Smooth muscle cell of the brain vasculature (primary cell): ENCODE measurements at regions not wholly inside any gene's neighbourhood (a gene's known extent, or its start where the extent isn't known, plus 50 kb on each side); places are given as distances from the start of the nearest gene placed in this dataset.
"Not testable (repeated sequence)": the region's sequence is repeated elsewhere in the genome, so short reads cannot be mapped to it uniquely, and the experiment has no call there.

Experiments
- DNase-seq: peaks from one replicate; pipeline ENCODE4 v3.0.0-alpha.2; 2012; ENCODE audit warnings: low read depth, low spot score

DNA sequence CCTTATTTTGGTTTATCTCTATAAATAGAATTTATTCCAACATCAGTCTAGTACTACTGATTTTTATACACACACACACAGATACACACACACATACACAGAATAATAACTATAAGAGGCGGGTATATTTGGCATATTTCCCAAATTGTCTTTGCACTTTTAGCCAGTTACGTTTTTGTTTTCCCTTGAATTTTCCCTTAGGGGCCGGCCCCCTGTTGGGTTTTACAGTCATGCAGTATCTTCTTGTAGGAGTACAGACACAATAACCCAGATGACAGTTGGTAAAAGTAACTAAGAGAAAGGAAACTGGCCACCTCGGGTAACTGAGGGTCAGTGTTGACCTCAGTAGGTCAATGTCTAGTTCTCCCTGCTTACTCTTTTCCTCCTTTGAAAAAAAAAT is 50.9 kb downstream of the DISP1 start:
- peak; percentile 20 for DNase-seq

DNA sequence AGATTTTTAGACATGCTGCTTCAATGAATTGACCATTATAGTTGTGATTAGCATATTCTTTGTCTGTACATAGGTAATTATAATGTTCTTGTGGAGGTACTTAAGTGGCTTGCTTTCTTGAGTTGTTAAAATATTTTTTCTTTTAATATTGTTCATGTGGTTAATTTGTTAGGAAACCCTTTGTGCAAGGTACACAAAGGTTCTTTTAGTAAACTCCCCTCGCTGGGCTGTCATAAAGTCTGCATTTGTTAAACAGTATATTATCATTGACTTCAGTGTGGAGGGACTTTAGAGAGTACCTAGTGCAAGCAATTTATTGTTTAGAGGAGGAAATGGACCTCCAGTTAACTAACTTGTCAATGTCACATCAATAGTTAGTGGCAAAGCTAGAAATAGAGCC is 52.5 kb downstream of the DISP1 start:
- no peak for DNase-seq

DNA sequence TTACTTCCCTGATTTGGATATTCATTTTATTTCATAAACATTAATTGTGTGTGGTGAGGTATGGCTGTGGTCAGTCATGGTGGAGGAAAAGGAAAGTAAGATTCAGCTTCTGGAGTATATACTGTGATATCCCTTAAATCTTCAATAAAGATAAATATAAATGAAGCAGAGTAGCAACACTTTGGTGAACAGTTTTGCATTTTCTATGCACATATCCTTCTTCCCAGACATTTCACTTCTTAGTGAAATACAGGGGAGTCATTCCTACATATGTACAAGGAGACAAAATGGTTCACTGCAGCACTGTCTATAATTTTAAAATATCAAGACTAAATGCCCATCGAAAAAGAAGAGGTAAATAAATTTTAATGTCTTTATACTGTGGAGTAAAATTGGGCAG is 61.3 kb downstream of the DISP1 start:
- DNase-seq = no peak

DNA sequence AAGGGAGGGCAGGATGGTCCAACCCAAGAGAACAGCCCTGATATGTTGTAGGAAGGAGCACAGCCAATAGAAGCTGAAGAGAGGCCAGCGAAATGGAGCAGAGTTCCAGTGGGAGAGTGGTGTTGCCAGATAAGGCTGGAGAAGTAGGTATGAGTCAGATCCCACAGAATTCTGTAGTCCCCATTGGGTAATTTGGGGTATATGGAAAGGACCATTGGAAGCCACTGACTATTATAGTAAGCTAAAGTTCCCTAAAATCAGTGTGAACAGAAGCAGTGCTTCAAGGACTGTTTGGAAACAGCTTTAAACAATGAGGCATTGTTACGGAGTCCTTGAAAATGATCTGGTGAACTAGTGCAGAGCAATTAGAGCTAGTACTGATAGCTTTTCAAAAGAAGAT is 63.0 kb downstream of the DISP1 start:
- no peak for DNase-seq

DNA sequence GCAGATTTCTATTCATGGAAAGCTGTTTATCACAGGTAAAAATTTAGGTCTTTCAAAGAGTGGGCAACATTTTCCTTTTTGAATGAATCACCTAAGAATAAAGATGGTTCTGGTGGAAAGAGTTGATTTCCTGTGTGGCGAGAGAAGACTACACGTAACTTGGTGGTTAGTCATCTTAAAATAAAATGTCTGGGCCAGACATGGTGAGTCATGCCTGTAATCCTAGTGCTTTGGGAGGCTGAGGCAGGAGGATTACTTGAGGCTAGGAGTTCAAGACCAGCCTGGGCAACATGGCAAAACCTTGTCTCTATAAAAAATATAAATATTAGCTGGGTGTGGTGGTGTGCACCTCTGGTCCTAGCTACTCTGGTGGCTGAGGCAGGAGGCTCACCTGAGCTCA is 65.7 kb downstream of the DISP1 start:
- no peak for DNase-seq

DNA sequence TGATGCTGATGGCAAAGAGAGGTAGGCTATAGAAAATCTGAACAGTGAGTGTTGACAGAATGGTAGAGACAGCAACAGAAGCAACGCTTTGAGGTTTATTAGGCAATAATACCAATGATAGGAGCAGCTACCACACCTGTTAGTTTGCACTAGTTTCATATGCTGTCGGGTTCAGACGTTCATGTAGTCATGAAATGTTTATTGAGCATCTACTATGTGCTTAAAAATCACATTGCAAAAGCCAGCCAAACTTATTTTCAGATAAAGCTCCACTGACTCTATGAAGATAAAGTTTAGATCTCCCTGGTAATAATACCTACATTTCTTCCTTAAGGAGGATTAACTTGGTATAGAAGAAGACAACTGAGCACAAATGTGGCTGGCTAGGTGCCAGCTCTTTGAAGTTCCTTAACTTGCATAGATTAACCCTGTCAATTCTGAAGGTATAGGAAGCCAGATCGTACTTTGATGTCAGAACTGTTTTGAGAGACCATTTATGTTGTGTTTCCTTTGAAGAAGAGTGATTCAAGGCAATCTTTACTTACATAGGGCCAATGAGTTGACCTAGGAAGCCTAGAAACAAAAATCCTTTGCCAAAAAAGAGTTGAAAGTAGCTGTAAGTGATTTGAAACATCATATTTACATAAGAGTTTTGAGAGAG is 71.5 kb downstream of the DISP1 start:
- no peak for DNase-seq

DNA sequence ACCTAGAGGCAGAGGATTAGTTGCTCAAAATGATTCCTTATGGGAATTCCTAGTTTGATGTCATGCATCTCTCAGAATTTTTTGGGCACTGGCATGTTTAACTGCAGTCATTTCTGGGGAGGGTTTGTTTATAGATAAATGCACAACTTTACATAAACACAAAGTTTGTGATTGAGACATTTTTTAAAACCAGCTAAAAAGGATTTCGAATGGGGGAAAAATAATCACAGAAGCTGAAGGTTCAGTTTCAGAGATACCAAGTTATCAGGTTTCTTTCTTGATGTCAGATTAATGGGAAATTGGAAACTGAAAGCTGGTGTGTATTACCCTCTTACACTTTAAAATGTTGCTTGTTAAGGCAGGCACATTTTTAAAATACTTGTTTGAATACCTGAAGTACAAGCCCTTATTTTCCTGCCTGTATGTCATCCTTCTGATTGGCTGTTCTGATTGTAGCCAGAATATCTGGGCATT is 72.1 kb downstream of the DISP1 start:
- no peak for DNase-seq

DNA sequence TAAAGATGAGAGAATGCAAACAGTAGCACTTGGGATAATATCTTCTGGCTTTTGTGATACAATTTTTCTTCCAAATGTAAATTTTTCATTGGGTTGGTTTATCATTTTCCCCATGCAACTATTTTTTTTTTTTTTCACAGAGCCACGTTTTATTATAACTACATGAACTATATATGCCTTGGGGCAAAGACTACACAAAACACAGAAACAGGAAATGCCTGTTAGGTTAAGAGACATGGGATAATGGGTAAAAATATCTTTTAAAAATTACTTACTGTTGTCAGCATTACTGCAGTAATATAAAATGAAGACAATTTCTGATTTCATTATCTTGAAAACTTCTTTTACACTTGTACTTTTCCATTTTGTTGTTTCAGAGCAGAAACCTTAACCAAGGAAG is 74.6 kb downstream of the DISP1 start:
- DNase-seq = no peak

DNA sequence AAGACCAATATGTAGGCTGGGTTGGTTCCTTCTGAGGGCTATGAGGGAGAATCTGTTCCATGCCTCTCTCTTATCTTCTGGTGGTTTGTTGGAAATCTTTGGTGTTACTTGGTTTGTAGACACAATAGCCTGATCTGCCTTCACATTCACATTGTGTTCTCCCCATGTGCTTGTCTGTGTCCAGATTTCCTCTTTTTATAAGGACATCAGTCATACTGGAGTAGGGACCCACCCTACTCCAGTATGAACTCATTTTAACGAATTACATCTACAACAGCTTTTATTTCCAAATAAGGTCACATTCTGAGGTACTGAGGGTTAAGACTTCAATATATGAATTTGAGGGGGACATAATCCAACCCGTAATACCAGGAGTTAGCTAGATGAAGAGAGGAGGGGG is 75.9 kb downstream of the DISP1 start:
- DNase-seq = no peak

DNA sequence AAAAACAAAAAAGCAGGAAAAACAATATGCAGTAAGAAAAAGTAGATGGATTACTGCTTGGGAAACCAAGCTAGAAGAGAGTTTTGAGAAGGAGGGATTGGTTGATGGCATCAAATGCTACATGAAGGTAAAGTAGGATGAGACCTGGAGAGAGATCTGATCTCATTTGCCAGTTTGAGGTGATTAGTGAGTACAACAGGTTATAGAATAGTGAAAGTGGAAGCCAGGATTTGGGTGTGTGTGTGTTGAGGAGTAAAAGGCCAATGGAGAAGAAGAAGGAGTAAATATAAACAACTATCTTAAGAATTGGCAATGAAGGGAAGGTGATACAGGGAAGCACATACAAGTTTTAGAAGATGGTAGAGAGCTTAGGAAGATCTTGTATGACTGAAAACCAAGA is 76.7 kb downstream of the DISP1 start:
- DNase-seq = no peak

DNA sequence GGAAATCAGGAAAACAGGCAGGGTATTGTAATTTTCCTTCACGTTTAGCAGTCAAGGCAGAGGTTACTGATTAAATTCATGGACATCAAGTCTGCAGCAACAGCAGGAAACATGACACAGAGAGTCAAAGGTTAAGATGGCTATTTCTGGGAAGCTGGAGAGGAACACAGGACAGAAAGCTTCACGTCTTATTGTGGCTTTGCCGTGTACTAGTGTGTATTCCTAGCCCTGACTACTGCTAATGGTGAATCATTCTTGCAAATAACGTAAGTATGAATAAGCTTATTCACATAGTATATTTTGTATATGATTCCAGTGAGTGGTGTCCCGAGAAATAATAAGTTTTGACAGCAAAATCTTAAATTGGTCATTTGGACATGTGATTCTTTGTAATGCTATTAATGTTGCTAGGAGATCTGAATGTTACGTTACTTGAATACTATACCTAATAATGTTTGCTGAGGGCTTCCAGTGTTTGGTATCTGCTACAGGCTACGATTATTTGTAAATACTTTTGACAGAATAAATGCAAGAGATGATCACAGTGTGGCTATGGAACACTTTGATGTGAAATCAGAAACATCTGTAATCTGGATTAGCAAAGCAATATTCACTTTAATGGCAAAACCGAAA is 77.4 kb downstream of the DISP1 start:
- DNase-seq = no peak

DNA sequence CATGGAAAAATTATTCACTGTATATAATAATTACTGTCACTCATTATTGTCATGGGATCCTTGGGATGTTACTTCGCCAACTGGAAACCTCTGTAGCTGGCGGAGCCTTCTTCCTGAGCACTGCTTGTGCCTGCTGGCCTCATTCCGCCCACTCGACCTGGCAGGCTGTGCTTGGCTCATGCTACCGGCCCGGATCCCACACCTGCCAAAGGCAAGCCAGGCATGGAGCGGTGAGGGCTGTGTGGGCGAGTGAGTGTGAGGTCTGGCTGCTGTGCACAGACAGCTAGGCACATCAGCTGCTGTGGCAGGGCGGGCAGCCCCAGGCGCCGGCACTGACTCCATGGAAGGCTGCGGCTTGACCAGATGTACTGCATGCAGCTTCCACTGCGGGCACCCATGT is 78.4 kb downstream of the DISP1 start:
- no peak for DNase-seq

DNA sequence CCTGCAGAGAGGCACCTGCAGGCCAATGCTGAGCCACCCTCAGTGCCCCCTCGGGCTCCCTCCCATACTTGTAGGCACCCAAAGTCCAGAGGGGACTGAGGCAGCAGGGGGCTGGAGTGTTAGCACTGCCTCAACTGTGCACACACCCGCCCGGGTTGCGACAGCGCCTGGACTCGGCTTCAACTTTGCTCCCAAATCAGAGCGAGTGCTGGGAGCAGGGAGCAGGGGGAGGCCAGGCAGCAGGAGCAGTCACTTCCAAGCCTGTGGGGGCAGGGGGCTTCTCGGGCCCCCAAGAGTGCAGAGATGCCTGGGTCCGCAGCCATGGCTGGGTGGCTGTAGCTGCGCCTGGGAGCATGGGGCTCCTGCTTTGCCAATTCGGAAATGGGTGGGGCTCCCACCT is 79.5 kb downstream of the DISP1 start:
- DNase-seq = no peak

DNA sequence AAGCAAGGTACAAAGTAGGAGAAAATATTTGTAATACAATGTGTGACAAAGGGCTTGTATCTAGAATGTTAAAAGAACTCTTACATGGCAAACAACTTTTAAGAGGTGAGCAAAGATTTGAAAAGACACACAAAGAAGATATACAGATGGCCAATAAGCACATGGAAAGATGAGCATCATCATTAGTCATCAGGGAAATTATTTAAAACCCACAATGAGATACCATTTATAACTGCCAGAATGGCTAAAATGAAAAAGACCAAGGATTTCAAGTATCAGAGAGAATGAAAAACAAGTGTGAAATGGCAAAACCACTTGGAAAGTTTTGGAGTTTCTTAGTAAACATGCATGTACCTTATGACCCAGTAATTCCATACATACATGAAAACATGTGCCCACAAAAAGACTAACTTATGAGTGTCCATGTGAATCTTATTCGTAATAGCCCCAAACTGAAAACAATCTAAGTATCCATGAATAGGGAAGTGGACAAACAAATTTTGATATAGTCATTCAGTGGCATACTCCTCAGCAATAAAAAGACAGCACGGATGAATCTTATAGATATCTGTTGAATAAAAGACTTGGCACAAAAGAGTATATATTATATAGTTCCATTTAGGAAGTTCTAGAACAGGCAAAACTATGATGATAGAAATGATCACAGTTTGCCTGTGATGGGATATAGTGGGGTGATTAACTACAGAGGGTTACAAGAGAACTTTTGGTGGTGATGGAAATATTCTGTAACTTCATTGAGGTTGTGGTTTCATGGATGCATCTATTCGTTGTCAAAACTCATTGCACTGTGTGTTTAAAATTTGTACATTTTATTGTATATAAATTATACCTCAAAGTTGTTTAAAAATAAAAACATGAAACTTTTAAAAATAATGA is 82.0 kb downstream of the DISP1 start:
- DNase-seq = no peak

DNA sequence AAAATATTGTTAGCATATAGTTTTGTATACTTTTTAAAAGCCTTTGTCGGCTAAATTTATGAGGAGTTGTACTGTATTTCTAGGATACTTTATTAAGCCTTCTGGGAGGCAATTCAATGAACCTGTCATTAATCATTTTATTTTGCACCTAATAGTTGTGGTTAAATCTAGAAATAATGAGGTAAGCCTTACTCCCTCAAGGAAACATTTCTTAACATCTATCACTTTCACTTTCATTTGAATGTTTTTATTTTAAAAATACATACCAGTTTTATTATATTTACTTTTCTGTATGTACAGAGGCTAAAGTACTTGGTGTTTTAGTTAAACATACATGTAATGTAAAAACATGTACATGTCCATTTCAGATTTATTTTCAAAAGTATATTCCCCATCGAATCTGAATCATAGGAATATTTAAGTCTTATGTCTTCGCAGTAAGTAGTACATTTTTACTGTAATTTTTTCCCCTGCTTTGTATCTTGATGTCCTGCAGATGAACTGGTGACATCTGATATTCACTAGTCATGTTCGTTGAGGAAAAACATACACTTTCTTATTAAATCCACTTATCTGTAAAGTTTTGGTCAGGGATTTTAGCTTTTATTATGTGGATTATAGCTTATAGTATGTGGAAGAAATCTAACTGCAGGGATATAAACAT is 82.8 kb downstream of the DISP1 start:
- DNase-seq = no peak

DNA sequence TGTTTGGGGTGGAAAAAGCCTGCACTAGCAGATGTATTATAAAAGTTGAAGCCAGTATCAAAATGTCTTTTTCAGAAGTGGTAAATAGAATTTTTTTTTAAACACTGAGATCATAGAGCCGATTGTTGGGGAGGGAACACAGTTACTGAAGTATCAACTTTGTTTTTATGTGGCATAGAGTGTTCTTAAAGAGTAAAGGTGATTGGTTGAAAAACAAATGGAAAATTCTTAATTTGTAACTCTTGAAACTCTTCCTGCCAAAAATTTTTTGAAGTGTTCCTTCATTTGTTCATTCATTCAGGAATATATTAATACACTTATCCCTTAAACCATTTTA is 83.3 kb downstream of the DISP1 start:
- DNase-seq = no peak

DNA sequence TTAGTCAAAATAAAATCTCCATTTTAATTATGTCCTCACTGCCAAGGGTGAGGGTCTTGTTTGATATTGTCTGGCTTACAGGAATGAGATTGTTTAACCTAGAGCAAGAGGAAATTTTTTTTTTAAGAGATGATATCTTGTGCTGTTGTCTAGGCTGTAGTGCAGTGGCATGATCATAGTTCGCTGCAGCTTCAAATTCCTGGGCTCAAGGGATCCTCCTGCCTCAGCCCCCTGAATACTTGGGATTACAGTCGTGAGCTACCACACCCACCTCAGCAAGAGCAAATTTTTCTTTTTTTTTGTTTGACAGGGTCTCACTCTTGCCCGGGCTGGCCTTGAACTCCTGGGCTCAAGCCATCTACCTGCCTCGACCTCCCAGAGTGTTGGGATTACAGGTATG is 84.6 kb downstream of the DISP1 start:
- DNase-seq = no peak

DNA sequence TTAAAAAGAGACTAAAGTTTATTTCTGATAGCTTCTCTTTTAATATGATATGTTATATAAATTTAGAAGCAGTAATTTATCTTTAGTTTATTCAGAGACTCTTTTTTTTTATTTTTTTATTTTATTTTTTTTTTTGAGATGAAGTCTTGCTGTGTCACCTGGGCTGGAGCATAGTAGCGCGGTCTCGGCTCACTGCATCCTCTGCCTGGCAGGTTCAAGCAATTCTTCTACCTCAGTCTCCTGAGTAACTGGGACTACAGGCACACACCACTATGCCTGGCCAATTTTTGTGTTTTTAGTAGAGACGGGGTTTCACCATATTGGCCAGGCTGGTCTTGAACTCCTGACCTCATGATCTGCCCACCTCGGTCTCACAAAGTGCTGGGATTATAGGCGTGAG is 89.6 kb downstream of the DISP1 start:
- DNase-seq = no peak

DNA sequence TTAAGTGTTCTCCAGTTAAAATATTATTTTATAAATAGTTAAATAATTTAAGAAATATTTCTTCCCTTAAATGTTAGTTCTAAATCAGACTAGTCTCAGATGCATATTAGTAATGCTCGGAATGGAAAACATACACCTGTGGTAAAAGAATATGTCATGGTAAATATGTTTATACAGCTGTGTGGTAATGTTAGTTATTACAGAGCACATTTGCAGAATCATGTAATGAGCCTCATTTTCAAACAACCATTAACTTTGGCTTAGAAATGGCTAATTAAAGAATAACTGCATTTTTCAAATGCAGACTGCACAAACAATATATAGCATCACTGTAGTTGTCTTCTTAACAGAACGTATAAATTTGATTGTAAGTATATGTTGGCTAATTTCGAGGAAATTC is 90.3 kb downstream of the DISP1 start:
- no peak for DNase-seq

DNA sequence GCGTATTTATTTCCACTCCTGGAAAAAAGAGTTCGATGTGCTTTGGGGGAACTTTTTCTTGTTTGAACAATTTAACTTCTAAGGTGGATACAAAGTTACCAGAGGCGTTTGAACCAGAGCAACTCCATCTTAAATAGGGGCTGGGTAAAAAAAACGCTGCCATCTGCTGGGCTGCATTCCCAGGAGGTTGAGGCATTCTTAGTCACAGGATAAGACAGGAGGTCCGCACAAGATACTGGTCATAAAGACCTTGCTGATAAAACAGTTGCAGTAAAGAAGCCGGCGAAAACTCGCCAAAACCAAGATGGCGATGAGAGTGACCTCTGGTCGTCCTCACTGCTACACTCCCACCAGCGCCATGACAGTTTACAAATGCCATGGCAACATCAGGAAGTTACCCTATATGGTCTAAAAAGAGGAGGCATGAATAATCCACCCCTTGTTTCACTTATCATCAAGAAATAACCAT is 91.5 kb downstream of the DISP1 start:
- not testable (repeated sequence) for DNase-seq

DNA sequence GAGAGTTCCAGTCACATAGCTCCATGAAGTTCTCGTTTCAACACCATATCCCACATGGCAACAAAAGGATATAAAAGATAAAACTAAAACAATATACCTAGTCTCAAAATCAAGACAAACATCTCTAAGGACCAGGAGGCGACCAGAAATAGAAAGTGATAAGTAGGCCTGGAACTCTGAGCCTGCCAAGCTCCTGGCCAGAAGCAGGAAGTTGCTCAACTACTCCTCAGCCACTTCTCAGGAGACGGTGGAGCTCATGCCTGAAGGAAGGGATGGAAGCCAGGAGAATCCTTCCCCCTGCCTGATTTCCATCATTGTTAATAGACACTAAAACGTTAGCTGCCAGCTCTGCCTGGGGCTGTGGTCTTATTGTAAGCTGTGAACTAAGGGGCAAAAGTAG is 94.7 kb downstream of the DISP1 start:
- DNase-seq = no peak

DNA sequence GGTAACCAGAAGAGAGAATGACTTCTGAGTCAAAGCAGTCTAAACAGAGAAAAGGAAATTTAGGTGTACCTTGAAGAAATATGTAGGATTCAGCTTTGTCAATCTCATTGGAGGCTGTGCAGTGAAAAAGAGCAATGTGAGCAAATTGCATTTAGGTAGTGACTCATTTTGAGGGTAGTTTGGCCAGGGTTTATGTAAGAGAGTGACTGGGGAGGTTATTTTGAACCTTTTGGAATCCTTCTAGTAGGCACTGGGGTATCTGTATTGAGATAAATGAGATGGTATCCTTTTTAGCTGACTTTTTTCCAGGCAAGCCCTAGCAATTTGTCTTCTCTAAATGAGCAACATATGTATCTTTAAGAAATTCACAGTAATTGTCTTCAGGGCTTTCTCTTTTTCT is 95.9 kb downstream of the DISP1 start:
- DNase-seq = no peak
